HG03280 (cell line): ENCODE measurements at regions not wholly inside any gene's neighbourhood (a gene's known extent, or its start where the extent isn't known, plus 50 kb on each side); places are given as distances from the start of the nearest gene placed in this dataset.
"Not testable (repeated sequence)": the region's sequence is repeated elsewhere in the genome, so short reads cannot be mapped to it uniquely, and the experiment has no call there.

Experiments used
- ATAC-seq: cut with Tn5 transposase; IDR thresholded peaks from one replicate; pipeline ENCODE4 v1.9.1; 2021; ENCODE audit warnings: mild to moderate bottlenecking, moderate library complexity; ENCODE audit not compliant: unreplicated experiment

DNA sequence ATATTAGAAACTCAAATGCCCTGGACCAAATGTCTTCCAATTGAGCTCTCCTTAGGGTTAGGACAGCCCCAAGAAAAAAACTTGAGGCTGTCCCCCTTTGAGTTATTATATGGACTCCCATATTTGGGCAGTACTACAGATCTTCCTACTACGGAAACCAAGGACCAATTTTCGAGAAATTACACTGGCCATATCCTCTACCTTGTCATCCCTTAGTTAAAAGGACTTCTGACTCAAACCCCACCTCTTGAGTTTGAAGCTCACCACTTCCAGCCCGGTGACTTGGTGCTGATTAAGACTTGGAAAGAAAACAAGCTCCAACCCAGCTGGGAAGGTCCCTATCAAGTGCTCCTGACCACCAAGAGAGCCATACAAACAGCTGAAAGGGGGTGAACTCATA, 497.0 kb upstream of the GRAMD2B start:
- peak; percentile 60 for ATAC-seq

- no peak for ATAC-seq
Measured at GRCh38 chr5:125928663-125929062, 494.5 kb upstream of the GRAMD2B start.

- ATAC-seq: no peak
Measured at GRCh38 chr5:125950012-125950615, 473.1 kb upstream of the GRAMD2B start.

DNA sequence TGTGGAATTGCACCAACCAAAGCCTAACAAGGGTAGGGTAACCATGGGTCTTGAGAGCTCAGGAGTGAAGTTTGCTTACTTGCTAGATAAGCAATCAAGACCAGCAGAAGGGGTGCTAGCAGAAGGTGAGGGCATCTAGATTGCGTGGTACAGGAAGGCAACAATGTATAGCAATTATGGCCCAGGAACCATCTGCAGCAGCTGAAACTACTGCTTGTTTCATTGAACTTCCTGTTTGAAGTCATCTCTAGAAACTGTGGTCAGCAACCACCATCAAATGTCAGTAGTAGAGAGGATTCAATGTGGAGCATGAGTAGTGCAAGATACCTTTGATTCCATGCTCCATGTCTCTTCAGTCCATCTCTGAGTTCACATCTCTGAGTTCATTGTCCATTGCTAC, 462.1 kb upstream of the GRAMD2B start:
- peak; percentile 97 for ATAC-seq

GRCh38 chr5:125965577-125965976, 457.6 kb upstream of the GRAMD2B start:
- no peak for ATAC-seq

DNA sequence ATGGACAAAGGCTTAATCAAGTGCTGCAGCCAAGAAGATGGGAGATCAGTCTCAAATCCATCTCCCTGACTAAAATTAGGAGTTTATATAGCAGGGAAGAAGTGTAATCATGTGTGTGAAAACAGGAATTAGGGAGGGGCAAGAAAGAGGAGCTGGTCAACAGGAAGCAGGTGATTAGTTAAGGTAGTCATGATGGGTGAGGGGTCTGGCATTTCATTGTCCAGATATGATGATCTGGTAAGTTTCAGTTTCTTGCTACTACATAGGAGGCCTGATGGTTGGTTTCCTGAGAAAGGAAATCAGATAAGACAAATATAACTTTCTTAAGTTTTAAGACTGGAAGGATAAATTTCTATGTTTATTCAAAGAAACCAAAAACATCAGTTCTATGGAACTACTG, 455.6 kb upstream of the GRAMD2B start:
- no peak for ATAC-seq

DNA sequence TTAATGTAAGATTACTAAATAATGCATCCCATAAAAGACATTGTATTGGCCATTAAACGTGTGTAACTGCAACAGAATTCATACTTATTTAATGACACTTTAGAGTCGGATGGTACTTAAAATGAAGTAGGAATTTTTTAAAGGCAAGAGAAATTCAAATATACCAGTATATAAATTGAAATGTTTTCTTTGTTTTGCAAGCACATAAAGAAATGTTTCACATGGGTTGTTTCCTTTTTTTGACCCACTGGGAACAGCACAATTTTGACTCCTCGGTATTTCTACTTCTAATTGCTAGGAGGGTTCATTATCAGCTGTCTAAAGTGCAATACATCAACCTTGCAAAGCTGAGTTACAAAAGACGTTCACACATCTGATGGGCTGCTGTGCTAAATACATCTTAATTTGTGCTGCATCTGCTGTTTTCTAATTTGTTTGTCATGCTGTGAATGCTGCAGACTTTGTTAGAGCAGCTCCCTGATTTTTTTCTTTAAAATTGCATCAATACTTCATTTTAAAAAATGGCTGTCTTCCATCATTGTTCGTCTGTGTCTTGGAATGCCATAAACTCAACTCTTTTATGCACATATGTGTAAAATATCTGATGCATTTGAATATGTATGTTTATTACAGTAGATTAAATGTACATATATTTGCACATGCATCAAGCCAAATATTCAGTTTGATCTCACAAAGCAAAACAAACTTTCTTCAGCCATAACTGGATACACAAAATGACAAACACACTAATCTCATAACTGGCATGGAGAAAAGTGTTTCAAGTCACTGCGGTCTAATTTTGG, 454.0 kb upstream of the GRAMD2B start:
- no peak for ATAC-seq

DNA sequence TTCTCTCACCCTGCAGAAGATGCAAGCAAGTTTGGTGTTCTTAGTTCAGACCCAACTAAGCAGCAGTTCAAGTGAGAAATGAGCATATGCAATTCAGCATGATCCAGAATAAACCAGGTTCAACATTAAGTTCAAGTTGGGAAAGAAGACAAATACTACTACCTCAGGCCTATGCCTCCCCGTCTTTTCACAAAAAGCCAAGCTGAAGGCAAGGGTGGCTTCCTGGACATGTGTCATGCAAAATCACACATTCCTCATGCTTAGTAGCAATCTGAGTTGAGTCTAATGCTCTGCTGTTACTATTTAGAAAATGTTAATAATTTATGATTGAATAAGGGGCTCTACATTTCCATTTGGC, 453.4 kb upstream of the GRAMD2B start:
- no peak for ATAC-seq

GRCh38 chr5:125970631-125971307, 452.4 kb upstream of the GRAMD2B start:
- no peak for ATAC-seq

- no peak for ATAC-seq
Measured at GRCh38 chr5:125972706-125973105, 450.5 kb upstream of the GRAMD2B start.

DNA sequence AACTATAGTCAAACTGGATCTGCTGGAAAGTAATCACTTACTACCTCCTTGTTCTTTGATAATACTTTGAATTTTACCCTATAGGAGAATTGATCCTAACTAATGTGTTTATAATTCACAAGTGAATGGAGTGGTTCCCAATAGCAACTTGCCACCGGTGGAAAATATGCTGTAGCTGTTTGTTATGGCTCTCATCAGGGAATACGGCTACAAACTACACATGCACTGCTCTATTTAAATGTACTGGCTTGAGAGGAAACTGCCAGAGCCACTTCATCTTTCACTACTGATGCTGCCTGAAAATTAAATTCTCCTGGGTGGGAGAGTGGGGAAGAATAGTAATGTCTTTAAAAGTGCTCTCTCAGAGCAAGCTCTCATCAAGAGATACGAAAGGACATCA, 448.5 kb upstream of the GRAMD2B start:
- ATAC-seq: no peak

GRCh38 chr5:125976421-125977000, 446.7 kb upstream of the GRAMD2B start:
- ATAC-seq: no peak

DNA sequence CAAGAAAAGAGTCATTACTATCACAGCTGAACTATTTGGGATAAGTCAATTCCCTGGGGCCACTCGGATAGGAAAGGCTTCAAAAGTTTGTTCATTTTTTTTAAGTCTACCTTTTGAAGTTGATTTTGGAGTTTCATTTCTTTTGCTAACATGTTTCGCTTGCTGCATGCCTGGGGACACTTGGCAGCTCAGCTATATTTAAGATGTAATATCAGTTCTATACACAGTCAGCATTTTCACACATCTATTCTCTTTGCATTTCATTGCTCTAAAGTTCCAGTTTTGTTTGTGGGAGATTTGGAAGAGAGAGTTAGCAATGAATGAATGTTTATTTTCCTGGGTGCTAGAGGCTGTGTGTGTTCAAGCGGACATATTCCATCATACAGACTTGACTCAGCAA, 445.2 kb upstream of the GRAMD2B start:
- ATAC-seq: no peak

GRCh38 chr5:125979636-125980035, 443.6 kb upstream of the GRAMD2B start:
- no peak for ATAC-seq

DNA sequence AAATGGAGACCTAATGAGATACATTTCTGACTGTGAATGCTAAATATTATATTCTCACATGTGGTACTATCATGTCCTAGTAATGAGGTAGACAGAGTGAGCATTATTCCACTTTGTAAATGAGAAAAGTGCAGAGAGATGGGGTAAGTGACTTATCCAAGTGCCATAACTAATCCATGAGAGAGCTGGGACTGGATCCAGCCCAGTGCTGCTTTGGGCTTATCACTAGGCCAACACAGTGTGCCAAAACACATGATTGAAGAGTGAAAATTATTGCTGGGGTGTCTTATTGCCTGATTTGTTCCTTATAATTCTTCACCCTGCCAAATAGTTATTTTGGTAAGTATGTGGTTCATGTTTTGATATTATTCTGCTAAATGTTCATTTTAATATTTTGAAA, 442.2 kb upstream of the GRAMD2B start:
- no peak for ATAC-seq

DNA sequence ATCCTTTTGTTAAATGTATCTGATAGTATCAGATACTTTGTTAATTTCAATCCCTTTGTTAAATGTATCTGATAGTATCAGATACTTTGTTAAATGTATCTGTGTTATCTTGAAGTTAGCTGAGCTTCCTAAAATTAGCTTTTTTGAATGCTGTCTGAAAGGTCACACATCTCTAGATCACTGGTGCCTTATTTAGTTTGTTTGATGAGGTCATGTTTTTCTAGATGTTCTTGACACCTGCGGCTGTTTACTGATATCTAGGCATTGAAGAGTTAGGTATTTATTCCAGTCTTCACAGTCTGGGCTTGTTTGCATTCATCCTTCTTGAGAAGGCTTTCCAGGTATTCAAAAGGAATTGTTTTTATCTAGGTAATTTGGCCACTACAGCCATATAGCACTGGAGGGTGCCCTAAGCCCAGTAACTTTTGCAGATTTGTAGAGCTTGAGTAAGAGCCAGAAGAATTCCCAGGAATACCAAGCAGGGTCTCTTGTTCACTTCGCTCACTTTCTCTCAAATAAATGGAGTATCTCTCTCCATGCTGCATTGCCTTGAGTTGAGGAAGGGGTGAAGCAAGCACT, 435.4 kb upstream of the GRAMD2B start:
- no peak for ATAC-seq

DNA sequence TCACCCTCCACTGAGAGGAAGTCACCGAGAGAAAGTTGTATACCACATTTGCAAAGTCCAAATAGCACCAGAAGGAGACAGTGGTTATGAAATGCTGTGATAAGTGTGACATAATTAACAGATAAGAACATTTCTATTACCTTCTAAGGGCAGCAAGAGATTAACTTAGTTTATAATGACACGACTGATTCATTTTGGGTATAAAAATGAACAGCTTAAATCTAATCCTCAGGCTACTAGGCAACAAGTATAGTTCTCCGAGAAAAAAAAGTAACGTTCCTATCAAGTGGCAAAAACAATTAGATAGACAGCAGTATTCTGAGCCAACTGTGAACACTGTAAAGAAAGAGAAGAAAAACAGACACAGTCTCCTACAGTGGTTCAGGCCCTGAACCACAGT, 431.2 kb upstream of the GRAMD2B start:
- no peak for ATAC-seq

DNA sequence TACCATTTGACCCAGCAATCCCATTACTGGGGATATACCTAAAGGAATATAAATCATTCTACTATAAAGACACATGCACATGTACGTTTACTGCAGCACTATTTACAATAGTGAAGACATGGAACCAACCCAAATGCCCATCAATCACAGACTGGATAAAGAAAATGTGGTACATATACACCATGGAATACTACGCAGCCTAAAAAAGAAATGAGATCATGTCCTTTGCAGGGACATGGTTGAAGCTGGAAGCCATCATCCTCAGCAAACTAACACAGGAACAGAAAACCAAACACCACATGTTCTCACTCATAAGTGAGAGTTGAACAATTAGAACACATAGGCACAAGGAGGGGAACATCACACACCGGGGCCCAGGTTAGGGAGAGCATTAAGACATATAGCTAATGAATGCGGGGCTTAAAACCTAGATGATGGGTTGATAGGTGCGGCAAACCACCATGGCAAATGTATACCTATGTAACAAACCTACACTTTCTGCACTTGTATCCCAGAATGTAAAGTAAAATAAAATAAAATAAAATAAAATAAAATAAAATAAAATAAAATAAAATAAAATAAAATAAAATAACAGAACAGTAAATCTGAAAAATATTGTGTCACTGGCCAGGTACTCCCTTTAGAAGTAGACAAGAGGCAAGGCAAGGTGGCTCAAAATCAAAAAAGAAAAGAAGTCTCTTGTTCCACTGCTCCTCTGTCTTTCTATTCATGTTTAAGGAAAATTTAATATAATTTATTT, 423.8 kb upstream of the GRAMD2B start:
- not testable (repeated sequence) for ATAC-seq

- ATAC-seq: no peak
Measured at GRCh38 chr5:126000507-126000906, 422.7 kb upstream of the GRAMD2B start.

GRCh38 chr5:126002222-126002897, 420.8 kb upstream of the GRAMD2B start:
- no peak for ATAC-seq
